Esophagus muscularis mucosa (tissue), 4 donors: ENCODE measurements at regions not wholly inside any gene's neighbourhood (a gene's known extent, or its start where the extent isn't known, plus 50 kb on each side); places are given as distances from the start of the nearest gene placed in this dataset.

ENCODE experiments used
- DNase-seq: peaks from one replicate; pipeline ENCODE4 v3.0.0-alpha.2; 2017; ENCODE audit errors: extremely low spot score
- H3K27ac ChIP-seq, 4 donors: fragments of 200-600 bp; sonication (generic); replicated peaks in 1 of 4; 1 replicate in 3 of 4; 2 replicates in 1 of 4; pipeline ENCODE4 v1.5.1; 2016 to 2019; ENCODE audit warnings: mild to moderate bottlenecking in 1 of 4
- H3K27me3 ChIP-seq, 4 donors: fragments of 200-600 bp; sonication (generic); one replicate each; pipeline versions ENCODE4 v1.5.1 to v1.6.0; 2016 to 2019
- H3K36me3 ChIP-seq, 4 donors: fragments of 200-600 bp; sonication (generic); one replicate each; pipeline ENCODE4 v1.5.1; 2016 to 2019
- H3K4me1 ChIP-seq, 4 donors: fragments of 200-600 bp; sonication (generic); one replicate each; pipeline ENCODE4 v1.5.1; 2016 to 2019
- H3K4me3 ChIP-seq, 4 donors: fragments of 200-600 bp; sonication (generic); 1 replicate in 2 of 4; 2 replicates in 2 of 4; pipeline ENCODE4 v1.5.1; 2016 to 2019; ENCODE audit warnings: mild to moderate bottlenecking in 4 of 4, moderate library complexity in 1 of 4
- H3K9me3 ChIP-seq, 4 donors: fragments of 200-600 bp; sonication (generic); 1 replicate in 3 of 4; 2 replicates in 1 of 4; pipeline ENCODE4 v1.5.1; 2016 to 2019
- CTCF ChIP-seq, 3 experiments: fragments of 200-600 bp in 2 of 3; fragments of 450-650 bp in 1 of 3; sonication (generic) in 2 of 3; IDR thresholded peaks; one replicate each; pipeline ENCODE4 v1.5.1; 2017 to 2019; ENCODE audit warnings: antibody characterized with exemption in 3 of 3, mild to moderate bottlenecking in 2 of 3, moderate library complexity in 1 of 3
- EP300 ChIP-seq: sonication (generic); formaldehyde crosslinking; IDR thresholded peaks from one replicate; pipeline ENCODE4 v1.6.1; 2017; ENCODE audit warnings: antibody characterized with exemption
- POLR2A ChIP-seq: fragments of 450-650 bp; IDR thresholded peaks from one replicate; pipeline ENCODE4 v1.6.1; 2017; ENCODE audit warnings: antibody characterized with exemption, moderate library complexity, mild to moderate bottlenecking, low read depth
- POLR2AphosphoS5 ChIP-seq, 2 donors: sonication (generic); formaldehyde crosslinking; IDR thresholded peaks; one replicate each; pipeline ENCODE4 v1.6.1; 2017; ENCODE audit warnings: antibody characterized with exemption in 2 of 2
- WGBS: methylation state at CpG from one replicate; pipeline ENCODE4 v1.1.5; 2018; 5-methylcytosine and 5-hydroxymethylcytosine counted together
- intact Hi-C: fragments of 100-400 bp; cut with DNase I; formaldehyde crosslinking; loops from one replicate; pipeline ENCODE4 v1.15.1; 2023

DNA sequence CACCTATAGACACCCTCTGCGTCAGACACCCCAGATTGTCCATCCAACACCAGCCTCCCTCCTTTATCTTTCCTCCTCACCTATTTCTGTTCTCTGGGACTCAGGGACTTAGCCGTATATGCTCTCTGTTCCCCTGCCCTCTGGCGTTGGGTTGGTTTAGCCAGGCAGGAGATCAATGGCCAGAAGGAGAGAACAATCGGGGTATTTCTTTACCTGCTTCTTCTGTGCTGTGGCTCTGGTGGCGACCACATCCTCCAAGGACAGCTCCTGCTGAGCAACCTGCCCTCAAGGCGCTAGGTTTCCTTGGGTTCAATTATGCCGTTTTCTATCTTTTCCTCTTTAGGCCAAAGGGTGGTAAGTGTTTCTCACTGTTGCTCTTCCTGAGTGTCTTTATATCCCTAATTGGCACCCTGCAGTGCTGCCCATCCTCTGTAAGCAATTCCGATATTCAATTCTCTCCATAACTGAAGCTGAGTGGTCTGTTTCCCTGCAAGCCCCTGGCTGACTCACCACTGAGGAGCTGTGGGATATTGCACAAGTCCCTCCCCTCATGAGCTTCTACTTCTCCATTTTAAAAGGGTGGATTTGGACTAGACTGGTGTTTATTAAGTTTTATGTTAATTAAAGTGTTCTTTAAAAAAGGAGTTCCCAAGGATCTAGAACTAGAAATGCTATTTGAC, 63.7 kb upstream of the TMTC4 start:
- H3K27me3 ChIP-seq, result peaks cover 0 to 3% (median 0%) of the 10 kb centered on the region in 4 donors
- no peaks in the 10 kb centered on the region for H3K36me3 ChIP-seq
- no peak overlapping the region for H3K27ac ChIP-seq
- TF ChIP-seq CTCF (IDR thresholded peaks at IDR 0.05) (no peak), POLR2A (no peak), POLR2AphosphoS5 (IDR thresholded peaks at IDR 0.05) (no peak), EP300 (no peak)
- no peaks in the 10 kb centered on the region for H3K9me3 ChIP-seq
- WGBS, result 95% methylated on average over 8 of the region's 8 CpGs
- intact Hi-C loops, result no loop called here
- no peak for DNase-seq
- H3K4me1 ChIP-seq, result no peaks in the 10 kb centered on the region
- H3K4me3 ChIP-seq, result no peak overlapping the region

DNA sequence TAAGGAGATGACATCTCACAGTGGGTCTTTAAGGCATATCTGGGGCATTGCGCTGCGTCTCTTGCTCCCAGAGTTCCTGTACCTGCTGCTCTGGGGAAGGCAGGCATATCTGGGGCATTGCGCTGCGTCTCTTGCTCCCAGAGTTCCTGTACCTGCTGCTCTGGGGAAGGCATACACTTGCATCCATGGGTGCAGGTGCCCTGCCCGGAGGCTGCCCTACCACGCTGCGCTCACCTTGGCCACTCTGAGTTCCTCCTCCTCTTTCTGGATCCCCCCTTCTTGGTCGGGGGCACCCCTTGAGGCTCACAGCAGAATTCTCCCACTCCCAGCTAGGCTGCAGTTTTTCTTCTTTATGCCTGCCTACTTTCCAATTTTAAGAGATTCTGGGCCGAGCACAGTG, 60.9 kb upstream of the TMTC4 start:
- Histone ChIP-seq H3K4me1 (no peaks in the 10 kb centered on the region), H3K9me3 (no peaks in the 10 kb centered on the region), H3K4me3 (no peak overlapping the region), H3K27ac (no peak overlapping the region), H3K27me3 (peaks cover 0 to 3% (median 0%) of the 10 kb centered on the region in 4 donors), H3K36me3 (no peaks in the 10 kb centered on the region)
- intact Hi-C loops, result no loop called here
- WGBS, result 91% methylated on average over 9 of the region's 9 CpGs
- TF ChIP-seq EP300, result no peak
- TF ChIP-seq CTCF (IDR thresholded peaks at IDR 0.05), result no peak
- TF ChIP-seq POLR2AphosphoS5 (IDR thresholded peaks at IDR 0.05), result no peak
- no peak for TF ChIP-seq POLR2A
- no peak for DNase-seq

DNA sequence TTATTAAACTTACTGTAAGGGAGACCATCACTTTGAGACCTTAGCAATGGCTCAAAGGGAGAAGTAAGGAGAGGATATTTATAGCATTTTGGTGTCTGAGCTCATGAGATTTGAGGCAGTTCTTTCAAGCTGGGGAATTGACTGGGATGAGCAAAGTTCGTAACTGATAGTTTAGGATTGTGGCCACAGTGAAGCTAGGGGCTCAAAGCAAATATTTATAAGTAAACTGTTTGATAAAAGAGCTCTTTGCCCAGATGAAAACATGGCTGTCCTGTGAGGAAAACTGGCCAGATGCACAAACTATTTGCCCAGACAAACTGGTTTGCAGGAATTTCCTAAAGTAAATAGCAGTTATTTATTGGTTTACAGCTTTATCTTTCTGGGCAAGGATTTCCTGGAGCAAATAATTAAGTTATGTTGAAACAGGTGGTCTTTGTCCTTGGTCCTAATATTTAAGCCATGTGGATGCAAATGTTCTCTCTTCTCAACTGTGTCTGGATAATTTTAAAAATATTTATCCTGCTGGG, 59.7 kb upstream of the TMTC4 start:
- H3K27ac ChIP-seq, result no peak overlapping the region
- TF ChIP-seq CTCF (IDR thresholded peaks at IDR 0.05) (no peak), POLR2A (no peak), POLR2AphosphoS5 (IDR thresholded peaks at IDR 0.05) (no peak), EP300 (no peak)
- peaks cover 0 to 3% (median 0%) of the 10 kb centered on the region in 4 donors for H3K27me3 ChIP-seq
- intact Hi-C loops, result no loop called here
- no peaks in the 10 kb centered on the region for H3K4me1 ChIP-seq
- no peak overlapping the region for H3K4me3 ChIP-seq
- 52% methylated on average over 1 of the region's 1 CpG for WGBS
- no peak for DNase-seq
- no peaks in the 10 kb centered on the region for H3K36me3 ChIP-seq
- no peaks in the 10 kb centered on the region for H3K9me3 ChIP-seq

GRCh38 chr13:100733261-100733660, 58.7 kb upstream of the TMTC4 start:
- Histone ChIP-seq H3K4me3 (no peak overlapping the region), H3K27ac (no peak overlapping the region), H3K9me3 (peaks cover 0 to 4% (median 2%) of the 10 kb centered on the region in 4 donors), H3K36me3 (no peaks in the 10 kb centered on the region), H3K27me3 (peaks cover 0 to 3% (median 0%) of the 10 kb centered on the region in 4 donors), H3K4me1 (no peaks in the 10 kb centered on the region)
- DNase-seq, result no peak
- intact Hi-C loops, result no loop called here
- WGBS, result 95% methylated on average over 3 of the region's 3 CpGs
- no peak for TF ChIP-seq POLR2AphosphoS5 (IDR thresholded peaks at IDR 0.05)
- no peak for TF ChIP-seq EP300
- TF ChIP-seq CTCF (IDR thresholded peaks at IDR 0.05), result no peak
- no peak for TF ChIP-seq POLR2A
